ENCODE measurements at regions not wholly inside any gene's neighbourhood (a gene's known extent, or its start where the extent isn't known, plus 50 kb on each side); places are given as distances from the start of the nearest gene placed in this dataset.

DNA sequence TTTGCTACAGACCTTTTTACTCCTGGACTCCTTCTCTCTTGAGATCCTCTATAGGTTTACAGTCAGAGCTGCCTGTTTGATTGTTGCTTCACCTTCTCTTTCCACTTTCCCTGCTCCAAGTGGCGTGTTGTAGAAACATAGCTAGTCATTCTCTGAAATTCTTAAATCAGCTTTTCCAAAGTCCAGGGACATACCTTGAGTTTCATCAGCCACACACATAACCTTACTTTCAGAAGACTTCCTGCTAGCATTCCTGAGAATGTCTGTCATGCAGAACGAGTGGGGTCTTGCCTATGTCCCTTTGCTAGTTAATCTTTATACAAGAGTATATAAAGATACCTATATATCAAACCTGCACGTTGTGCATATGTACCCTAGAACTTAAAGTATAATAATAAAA is 230.3 kb upstream of the ZNF462 start:
- no peak for TF ChIP-seq POLR2A (IDR thresholded peaks at IDR 0.05)
- TF ChIP-seq, protein P1, sequence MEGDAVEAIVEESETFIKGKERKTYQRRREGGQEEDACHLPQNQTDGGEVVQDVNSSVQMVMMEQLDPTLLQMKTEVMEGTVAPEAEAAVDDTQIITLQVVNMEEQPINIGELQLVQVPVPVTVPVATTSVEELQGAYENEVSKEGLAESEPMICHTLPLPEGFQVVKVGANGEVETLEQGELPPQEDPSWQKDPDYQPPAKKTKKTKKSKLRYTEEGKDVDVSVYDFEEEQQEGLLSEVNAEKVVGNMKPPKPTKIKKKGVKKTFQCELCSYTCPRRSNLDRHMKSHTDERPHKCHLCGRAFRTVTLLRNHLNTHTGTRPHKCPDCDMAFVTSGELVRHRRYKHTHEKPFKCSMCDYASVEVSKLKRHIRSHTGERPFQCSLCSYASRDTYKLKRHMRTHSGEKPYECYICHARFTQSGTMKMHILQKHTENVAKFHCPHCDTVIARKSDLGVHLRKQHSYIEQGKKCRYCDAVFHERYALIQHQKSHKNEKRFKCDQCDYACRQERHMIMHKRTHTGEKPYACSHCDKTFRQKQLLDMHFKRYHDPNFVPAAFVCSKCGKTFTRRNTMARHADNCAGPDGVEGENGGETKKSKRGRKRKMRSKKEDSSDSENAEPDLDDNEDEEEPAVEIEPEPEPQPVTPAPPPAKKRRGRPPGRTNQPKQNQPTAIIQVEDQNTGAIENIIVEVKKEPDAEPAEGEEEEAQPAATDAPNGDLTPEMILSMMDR (IDR thresholded peaks at IDR 0.05), result no peak
